ENCODE measurements at regions not wholly inside any gene's neighbourhood (a gene's known extent, or its start where the extent isn't known, plus 50 kb on each side); places are given as distances from the start of the nearest gene placed in this dataset.

DNA sequence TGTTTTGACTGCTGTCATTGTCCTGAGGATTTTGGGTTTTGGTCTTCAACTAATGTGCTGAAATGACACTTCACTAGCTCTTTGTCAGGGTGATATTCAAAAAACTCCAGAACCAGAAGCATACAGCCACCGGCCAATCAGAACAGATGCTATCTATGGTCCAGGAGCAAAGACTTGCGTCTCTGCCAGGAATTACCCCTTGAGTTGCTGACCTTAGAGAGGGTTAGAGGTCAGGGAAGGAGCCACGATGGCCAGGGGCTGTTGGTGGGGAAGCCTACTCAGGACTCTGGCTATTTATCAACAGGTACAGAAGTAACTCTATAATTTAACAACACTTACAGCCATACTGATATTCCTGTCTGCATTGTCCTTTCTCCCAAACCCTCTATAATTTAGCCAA, 356.8 kb downstream of the EFNA5 start:
- TF ChIP-seq POLR2A (IDR thresholded peaks at IDR 0.05): no peak
- TF ChIP-seq, protein P1, sequence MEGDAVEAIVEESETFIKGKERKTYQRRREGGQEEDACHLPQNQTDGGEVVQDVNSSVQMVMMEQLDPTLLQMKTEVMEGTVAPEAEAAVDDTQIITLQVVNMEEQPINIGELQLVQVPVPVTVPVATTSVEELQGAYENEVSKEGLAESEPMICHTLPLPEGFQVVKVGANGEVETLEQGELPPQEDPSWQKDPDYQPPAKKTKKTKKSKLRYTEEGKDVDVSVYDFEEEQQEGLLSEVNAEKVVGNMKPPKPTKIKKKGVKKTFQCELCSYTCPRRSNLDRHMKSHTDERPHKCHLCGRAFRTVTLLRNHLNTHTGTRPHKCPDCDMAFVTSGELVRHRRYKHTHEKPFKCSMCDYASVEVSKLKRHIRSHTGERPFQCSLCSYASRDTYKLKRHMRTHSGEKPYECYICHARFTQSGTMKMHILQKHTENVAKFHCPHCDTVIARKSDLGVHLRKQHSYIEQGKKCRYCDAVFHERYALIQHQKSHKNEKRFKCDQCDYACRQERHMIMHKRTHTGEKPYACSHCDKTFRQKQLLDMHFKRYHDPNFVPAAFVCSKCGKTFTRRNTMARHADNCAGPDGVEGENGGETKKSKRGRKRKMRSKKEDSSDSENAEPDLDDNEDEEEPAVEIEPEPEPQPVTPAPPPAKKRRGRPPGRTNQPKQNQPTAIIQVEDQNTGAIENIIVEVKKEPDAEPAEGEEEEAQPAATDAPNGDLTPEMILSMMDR (IDR thresholded peaks at IDR 0.05): no peak
- H3K9me3 ChIP-seq: no peaks in the 10 kb centered on the region
- no peak overlapping the region for H3K4me3 ChIP-seq
- ATAC-seq (no peak), DNase-seq (no peak)
- intact Hi-C loops (cut with DNase I): no loop called here
- H3K4me1 ChIP-seq: no peaks in the 10 kb centered on the region
- no peaks in the 10 kb centered on the region for H3K36me3 ChIP-seq
- no peak overlapping the region for H3K27ac ChIP-seq
- 30% methylated on average over 2 of the region's 3 CpGs for WGBS (ENCODE audit: insufficient coverage, low coverage, low lambda C conversion rate, missing lambda C conversion rate)
- H3K27me3 ChIP-seq: no peaks in the 10 kb centered on the region

DNA sequence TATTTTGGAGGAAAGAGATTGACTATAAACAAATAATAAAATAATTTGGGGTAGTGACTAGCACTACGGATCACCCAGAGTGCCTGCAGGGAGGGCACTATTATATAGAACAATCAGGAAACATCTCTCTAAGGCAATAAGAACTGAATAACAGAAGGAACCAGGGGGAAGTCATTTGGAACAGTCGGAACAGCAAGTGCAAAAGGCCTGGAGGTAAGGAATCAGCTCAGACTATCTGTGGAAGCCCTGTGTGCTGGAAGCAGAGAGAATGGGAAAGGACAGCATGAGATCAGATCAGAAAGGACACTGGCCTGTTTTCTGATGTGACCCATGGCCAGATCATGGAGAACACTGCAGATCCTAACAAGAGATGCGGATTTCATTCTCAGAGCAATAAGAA, 357.6 kb downstream of the EFNA5 start:
- H3K4me1 ChIP-seq: no peaks in the 10 kb centered on the region
- H3K27ac ChIP-seq: no peak overlapping the region
- 57% methylated on average over 3 of the region's 3 CpGs for WGBS (ENCODE audit: insufficient coverage, low coverage, low lambda C conversion rate, missing lambda C conversion rate)
- intact Hi-C loops (cut with DNase I): no loop called here
- H3K27me3 ChIP-seq: no peaks in the 10 kb centered on the region
- H3K4me3 ChIP-seq: no peak overlapping the region
- no peaks in the 10 kb centered on the region for H3K9me3 ChIP-seq
- ATAC-seq: no peak
- TF ChIP-seq, protein P1 (IDR thresholded peaks at IDR 0.05): no peak
- TF ChIP-seq POLR2A (IDR thresholded peaks at IDR 0.05): no peak
- DNase-seq: no peak
- H3K36me3 ChIP-seq: no peaks in the 10 kb centered on the region

DNA sequence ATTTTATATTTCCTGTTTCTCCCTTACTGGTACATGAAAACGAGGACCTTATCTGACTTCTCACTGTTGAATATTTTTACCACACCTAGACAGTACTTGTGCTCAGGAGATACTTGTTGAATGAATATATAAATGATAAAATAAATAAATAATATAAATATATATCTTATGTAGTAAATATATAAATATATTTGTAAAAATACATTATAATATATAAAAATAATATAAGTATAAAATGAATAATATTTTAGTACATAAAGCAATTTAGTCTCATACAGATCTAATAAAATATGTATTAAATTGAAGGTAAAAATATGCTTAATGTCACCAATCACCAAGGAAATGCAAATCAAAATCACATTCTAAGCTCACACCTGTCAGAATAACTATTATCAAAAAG, 360.6 kb downstream of the EFNA5 start:
- TF ChIP-seq, protein P1 (IDR thresholded peaks at IDR 0.05): no peak
- no peak for TF ChIP-seq POLR2A (IDR thresholded peaks at IDR 0.05)
- intact Hi-C loops (cut with DNase I): no loop called here
- Histone ChIP-seq H3K27me3 (no peaks in the 10 kb centered on the region), H3K27ac (no peak overlapping the region), H3K4me3 (no peak overlapping the region), H3K36me3 (no peaks in the 10 kb centered on the region), H3K4me1 (no peaks in the 10 kb centered on the region), H3K9me3 (no peaks in the 10 kb centered on the region)
- 21% methylated on average over 1 of the region's 1 CpG for WGBS (ENCODE audit: insufficient coverage, low coverage, low lambda C conversion rate, missing lambda C conversion rate)
- DNase-seq (no peak), ATAC-seq (no peak)

DNA sequence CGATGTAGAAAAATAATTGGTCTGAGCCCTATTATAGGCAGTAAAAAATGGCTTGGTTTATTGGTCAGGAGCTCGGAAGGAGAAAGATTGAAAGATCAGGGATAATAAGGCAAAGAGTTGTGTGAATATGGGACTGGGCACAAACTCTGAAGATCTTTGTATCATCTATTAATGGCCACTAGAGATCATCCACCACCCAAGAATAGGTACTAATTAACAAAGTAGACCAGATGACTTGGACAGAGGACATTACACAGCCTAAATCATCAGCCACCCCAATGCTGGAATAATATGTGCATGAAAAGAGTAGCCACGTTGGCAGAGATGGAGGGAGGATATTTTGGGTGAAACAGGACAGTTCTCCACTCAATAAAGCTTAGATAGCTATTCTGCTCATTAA, 364.1 kb downstream of the EFNA5 start:
- H3K9me3 ChIP-seq: no peaks in the 10 kb centered on the region
- ATAC-seq: peak in 3 of 4 donors; percentile 51 to 62 (median 56)
- TF ChIP-seq, protein P1 (IDR thresholded peaks at IDR 0.05): no peak
- TF ChIP-seq POLR2A (IDR thresholded peaks at IDR 0.05): no peak
- intact Hi-C loops (cut with DNase I): no loop called here
- H3K4me1 ChIP-seq: no peaks in the 10 kb centered on the region
- H3K4me3 ChIP-seq: no peak overlapping the region
- WGBS (ENCODE audit: insufficient coverage, low coverage, low lambda C conversion rate, missing lambda C conversion rate): 64% methylated on average over 3 of the region's 3 CpGs
- H3K36me3 ChIP-seq: no peaks in the 10 kb centered on the region
- H3K27ac ChIP-seq: no peak overlapping the region
- no peak for DNase-seq
- H3K27me3 ChIP-seq: no peaks in the 10 kb centered on the region

DNA sequence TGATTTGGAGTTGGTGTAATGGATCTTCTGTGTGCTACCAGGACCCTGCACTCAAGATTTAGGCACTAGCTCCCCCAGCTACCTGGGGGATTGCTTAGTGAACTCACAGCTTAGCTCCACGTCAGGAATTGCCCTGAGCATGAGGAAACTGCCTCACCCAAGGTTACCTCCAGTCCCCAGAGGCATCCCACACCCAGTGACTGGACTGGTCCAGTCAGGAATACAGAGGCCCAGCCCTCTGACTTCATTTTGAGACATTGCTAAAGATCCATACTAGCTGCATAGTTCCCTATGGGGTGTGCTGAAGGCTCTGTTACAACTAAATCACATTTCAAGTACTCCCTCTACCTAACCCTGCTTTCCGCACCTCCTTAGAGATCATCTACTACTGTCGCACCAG, 364.7 kb downstream of the EFNA5 start:
- no peak for ATAC-seq
- no peaks in the 10 kb centered on the region for H3K9me3 ChIP-seq
- DNase-seq: no peak
- H3K4me1 ChIP-seq: no peaks in the 10 kb centered on the region
- H3K4me3 ChIP-seq: no peak overlapping the region
- H3K36me3 ChIP-seq: no peaks in the 10 kb centered on the region
- no peak overlapping the region for H3K27ac ChIP-seq
- TF ChIP-seq POLR2A (IDR thresholded peaks at IDR 0.05): no peak
- TF ChIP-seq, protein P1 (IDR thresholded peaks at IDR 0.05): no peak
- no peaks in the 10 kb centered on the region for H3K27me3 ChIP-seq
- intact Hi-C loops (cut with DNase I): no loop called here
- WGBS (ENCODE audit: insufficient coverage, low coverage, low lambda C conversion rate, missing lambda C conversion rate): 86% methylated on average over 2 of the region's 3 CpGs

Data from right lobe of liver (tissue), 6 donors.